OCI-LY1 (cell line): ENCODE measurements at regions not wholly inside any gene's neighbourhood (a gene's known extent, or its start where the extent isn't known, plus 50 kb on each side); places are given as distances from the start of the nearest gene placed in this dataset.

Experiments
- H2AFZ ChIP-seq: fragments of 200-600 bp; sonication (generic), shearing (Covaris generic); 2 replicates; pipeline ENCODE4 v1.6.0; 2014; ENCODE audit warnings: antibody characterized with exemption, mild to moderate bottlenecking, low read length
- H3F3A ChIP-seq: fragments of 200-600 bp; sonication (generic), shearing (Covaris generic); 2 replicates; pipeline ENCODE4 v1.6.0; 2014; ENCODE audit warnings: mild to moderate bottlenecking, antibody characterized with exemption, low read length, moderate library complexity; ENCODE audit not compliant: insufficient read depth
- H3K27ac ChIP-seq: fragments of 200-600 bp; sonication (generic); 2 replicates; pipeline ENCODE4 v1.5.1; 2014; ENCODE audit warnings: low read length, mixed run types, mild to moderate bottlenecking, low read depth; ENCODE audit not compliant: poor library complexity, severe bottlenecking
- H3K27me3 ChIP-seq: fragments of 200-600 bp; sonication (generic); 2 replicates; pipeline ENCODE4 v1.6.0; 2014; ENCODE audit warnings: antibody characterized with exemption, mild to moderate bottlenecking, low read length, moderate library complexity; ENCODE audit not compliant: insufficient read depth
- H3K36me3 ChIP-seq: fragments of 200-600 bp; sonication (generic); 2 replicates; pipeline ENCODE4 v1.6.1; 2014; ENCODE audit warnings: mild to moderate bottlenecking, antibody characterized with exemption, low read length, moderate library complexity, mixed read lengths; ENCODE audit not compliant: insufficient read depth
- H3K4me1 ChIP-seq: fragments of 200-600 bp; sonication (generic); 2 replicates; pipeline ENCODE4 v1.5.1; 2014; ENCODE audit warnings: mild to moderate bottlenecking, low read length, moderate library complexity; ENCODE audit not compliant: insufficient read depth, severe bottlenecking
- H3K4me2 ChIP-seq: fragments of 200-600 bp; sonication (generic), shearing (Covaris generic); 2 replicates; pipeline ENCODE4 v1.6.1; 2014; ENCODE audit warnings: low read length
- H3K4me3 ChIP-seq: fragments of 200-600 bp; sonication (generic); 2 replicates; pipeline ENCODE4 v1.5.1; 2014; ENCODE audit warnings: low read length, low read depth, mild to moderate bottlenecking, mixed read lengths; ENCODE audit not compliant: poor library complexity, severe bottlenecking
- H3K79me2 ChIP-seq: fragments of 200-600 bp; shearing (Covaris generic); 2 replicates; pipeline ENCODE4 v1.6.1; 2016; ENCODE audit warnings: mixed run types, low read length, mixed read lengths; ENCODE audit not compliant: insufficient read depth
- H3K9ac ChIP-seq: fragments of 200-600 bp; sonication (generic), shearing (Covaris generic); 2 replicates; pipeline ENCODE4 v1.6.1; 2014; ENCODE audit warnings: mild to moderate bottlenecking, low read length, mixed read lengths
- H3K9me2 ChIP-seq: fragments of 200-600 bp; sonication (generic), shearing (Covaris generic); 2 replicates; pipeline ENCODE4 v1.6.1; 2014; ENCODE audit warnings: low read depth, mild to moderate bottlenecking, low read length, mixed read lengths
- H3K9me3 ChIP-seq: fragments of 200-600 bp; shearing (Covaris generic); 2 replicates; pipeline ENCODE4 v1.6.1; 2014; ENCODE audit warnings: low read length, mixed read lengths
- H4K20me1 ChIP-seq: fragments of 200-600 bp; sonication (generic), shearing (Covaris generic); 2 replicates; pipeline ENCODE4 v1.6.0; 2016; ENCODE audit warnings: mild to moderate bottlenecking, low read length; ENCODE audit not compliant: insufficient read depth
- CTCF ChIP-seq: fragments of 200-600 bp; sonication (generic), shearing (Covaris generic); IDR thresholded peaks from 2 replicates; pipeline ENCODE4 v1.5.1; 2017; ENCODE audit warnings: mild to moderate bottlenecking, antibody characterized with exemption, low read length, moderate library complexity, mixed read lengths
- EZH2 ChIP-seq: fragments of 200-600 bp; sonication (generic), shearing (Covaris generic); IDR thresholded peaks from 2 replicates; pipeline ENCODE4 v1.8.0; 2017; ENCODE audit warnings: borderline replicate concordance, mixed run types, mild to moderate bottlenecking, antibody characterized with exemption, low read length, moderate library complexity, mixed read lengths

GRCh38 chr12:46124848-46125619 is 134.7 kb upstream of the SCAF11 start:
- no peak overlapping the region for H3K4me3 ChIP-seq
- no peaks in the 10 kb centered on the region for H3K9me2 ChIP-seq
- peak overlapping the region; percentile 41 for H3K4me2 ChIP-seq
- H4K20me1 ChIP-seq = no peaks in the 10 kb centered on the region
- H3K79me2 ChIP-seq = no peaks in the 10 kb centered on the region
- H3K27me3 ChIP-seq = no peaks in the 10 kb centered on the region
- H3K9ac ChIP-seq = no peak overlapping the region; the same call in 1 of the 2 replicates
- no peaks in the 10 kb centered on the region for H3K9me3 ChIP-seq
- H3F3A ChIP-seq = no peaks in the 10 kb centered on the region
- H2AFZ ChIP-seq = 0 out of 2 replicates have a peak overlapping the region, but pooled peaks have one; percentile 76
- TF ChIP-seq EZH2 = no peak
- TF ChIP-seq CTCF = peak; percentile 78
- H3K36me3 ChIP-seq = no peaks in the 10 kb centered on the region
- H3K27ac ChIP-seq = no peak overlapping the region
- peaks cover 13% of the 10 kb centered on the region for H3K4me1 ChIP-seq

GRCh38 chr12:46124132-46124847 is 133.9 kb upstream of the SCAF11 start:
- Histone ChIP-seq H2AFZ (no peak overlapping the region), H3K4me2 (no peak overlapping the region)

DNA sequence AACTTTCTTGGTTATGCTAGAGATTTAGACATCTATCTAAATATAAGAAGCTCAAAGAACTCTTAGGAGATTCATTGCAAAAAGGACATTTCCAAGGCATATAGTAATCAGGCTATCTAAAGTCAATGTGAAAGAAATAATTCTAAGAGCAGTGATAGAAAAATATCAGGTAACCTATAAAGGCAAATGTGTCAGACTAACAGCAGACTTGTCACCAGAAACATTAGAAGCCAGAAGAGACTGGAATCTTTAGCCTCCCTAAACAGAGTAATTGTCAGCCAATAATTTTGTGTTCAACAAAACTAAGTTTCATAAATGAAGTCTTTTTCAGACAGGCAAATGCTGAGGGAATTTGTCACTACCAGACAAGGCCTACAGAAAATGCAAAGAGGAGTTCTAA is 122.0 kb upstream of the SCAF11 start:
- H3K4me3 ChIP-seq = no peak overlapping the region
- no peaks in the 10 kb centered on the region for H4K20me1 ChIP-seq
- H3K27ac ChIP-seq = peak overlapping the region; percentile 99
- peaks cover 11% of the 10 kb centered on the region for H3F3A ChIP-seq
- no peak overlapping the region for H3K9ac ChIP-seq
- H3K36me3 ChIP-seq = 0 out of 2 replicates have a peak, but pooled peaks cover 4% of the 10 kb centered on the region
- no peak overlapping the region for H3K4me2 ChIP-seq
- peaks cover 4% of the 10 kb centered on the region; the same call in 1 of the 2 replicates for H3K9me3 ChIP-seq
- H2AFZ ChIP-seq = no peak overlapping the region
- TF ChIP-seq CTCF (no peak), EZH2 (no peak)
- H3K79me2 ChIP-seq = no peaks in the 10 kb centered on the region
- no peaks in the 10 kb centered on the region for H3K9me2 ChIP-seq
- no peaks in the 10 kb centered on the region for H3K27me3 ChIP-seq
- H3K4me1 ChIP-seq = peaks cover 46% of the 10 kb centered on the region

More at GRCh38 chr12:46124132-46124847, 133.9 kb upstream of the SCAF11 start:
- Histone ChIP-seq H4K20me1 (no peaks in the 10 kb centered on the region), H3K9me3 (no peaks in the 10 kb centered on the region), H3K27me3 (no peaks in the 10 kb centered on the region), H3K27ac (no peak overlapping the region), H3K4me3 (no peak overlapping the region), H3F3A (no peaks in the 10 kb centered on the region), H3K9me2 (no peaks in the 10 kb centered on the region), H3K9ac (no peak overlapping the region; the same call in 1 of the 2 replicates), H3K4me1 (peaks cover 13% of the 10 kb centered on the region), H3K36me3 (no peaks in the 10 kb centered on the region), H3K79me2 (no peaks in the 10 kb centered on the region)
- TF ChIP-seq EZH2 = no peak
- TF ChIP-seq CTCF = no peak
